ENCODE measurements at regions not wholly inside any gene's neighbourhood (a gene's known extent, or its start where the extent isn't known, plus 50 kb on each side); places are given as distances from the start of the nearest gene placed in this dataset.
"Not testable (repeated sequence)": the region's sequence is repeated elsewhere in the genome, so short reads cannot be mapped to it uniquely, and the experiment has no call there.

DNA sequence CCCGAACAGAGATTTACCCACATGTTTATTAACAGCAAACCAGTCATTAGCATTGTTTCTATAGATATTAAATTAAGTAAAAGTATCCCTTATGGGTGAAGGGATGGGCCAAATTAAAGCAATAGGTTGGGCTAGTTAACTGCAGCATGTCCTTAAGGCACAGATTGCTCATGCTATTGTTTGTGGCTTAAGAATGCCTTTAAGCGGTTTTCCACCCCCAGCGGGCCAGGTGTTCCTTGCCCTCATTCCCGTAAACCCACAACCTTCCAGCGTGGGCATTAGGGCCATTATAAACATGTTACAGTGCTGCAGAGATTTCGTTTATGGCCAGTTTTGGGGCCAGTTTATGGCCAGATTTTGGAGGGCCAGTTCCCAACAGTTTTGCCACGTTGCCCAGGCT is 245.3 kb upstream of the PROK2 start:
- not testable (repeated sequence) for H3K4me3 ChIP-seq (ENCODE audit: extremely low read depth, insufficient read depth, low read length, poor library complexity, severe bottlenecking); H3K9me3 ChIP-seq (ENCODE audit: control insufficient read depth, low read length); H3K4me1 ChIP-seq (ENCODE audit: control insufficient read depth, insufficient read depth, low read length, poor library complexity, severe bottlenecking); H3K36me3 ChIP-seq (ENCODE audit: control insufficient read depth, insufficient read depth, low read length); H3K27ac ChIP-seq (ENCODE audit: low read depth, low read length, severe bottlenecking)
- 78 to 92% methylated on average over 4 to 6 of the region's 7 CpGs for WGBS, 2 experiments (ENCODE audit: insufficient coverage in 2 of 2)

DNA sequence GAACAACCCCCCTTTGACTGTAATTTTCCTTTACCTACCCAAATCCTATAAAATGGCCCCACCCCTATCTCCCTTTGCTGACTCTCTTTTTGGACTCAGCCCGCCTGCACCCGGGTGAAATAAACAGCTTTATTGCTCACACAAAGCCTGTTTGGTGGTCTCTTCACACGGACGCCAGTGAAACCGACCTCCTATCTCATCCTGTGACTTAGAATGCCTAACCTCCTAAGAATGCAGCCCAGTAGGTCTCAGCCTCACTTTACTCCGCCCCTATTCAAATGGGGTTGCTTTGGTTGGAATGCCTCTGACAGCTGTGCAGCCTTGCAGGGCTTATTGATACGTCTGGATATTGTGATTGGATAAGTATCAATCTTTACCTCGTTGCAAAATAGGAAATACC is 243.8 kb upstream of the PROK2 start:
- not testable (repeated sequence) for H3K9me3 ChIP-seq (ENCODE audit: control insufficient read depth, low read length); H3K4me1 ChIP-seq (ENCODE audit: control insufficient read depth, insufficient read depth, low read length, poor library complexity, severe bottlenecking); H3K4me3 ChIP-seq (ENCODE audit: extremely low read depth, insufficient read depth, low read length, poor library complexity, severe bottlenecking); H3K36me3 ChIP-seq (ENCODE audit: control insufficient read depth, insufficient read depth, low read length)
- WGBS, 2 experiments (ENCODE audit: insufficient coverage in 2 of 2): 0% methylated on average over 2 to 5 of the region's 8 CpGs
- H3K27ac ChIP-seq (ENCODE audit: low read depth, low read length, severe bottlenecking): peak overlapping the region; percentile 96

DNA sequence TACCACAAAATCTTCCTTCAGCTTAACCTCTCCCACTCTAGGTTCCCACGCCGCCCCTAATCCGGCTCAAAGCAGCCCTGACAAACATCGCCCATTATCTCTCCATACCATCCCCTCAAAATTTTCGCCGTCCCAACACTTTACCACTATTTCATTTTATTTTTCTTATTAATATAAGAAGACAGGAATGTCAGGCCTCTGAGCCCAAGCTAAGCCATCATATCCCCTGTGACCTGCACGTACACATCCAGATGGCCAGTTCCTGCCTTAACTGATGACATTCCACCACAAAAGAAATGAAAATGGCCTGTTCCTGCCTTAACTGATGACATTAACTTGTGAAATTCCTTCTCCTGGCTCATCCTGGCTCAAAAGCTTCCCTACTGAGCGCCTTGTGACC is 243.4 kb upstream of the PROK2 start:
- not testable (repeated sequence) for H3K9me3 ChIP-seq (ENCODE audit: control insufficient read depth, low read length); H3K4me3 ChIP-seq (ENCODE audit: extremely low read depth, insufficient read depth, low read length, poor library complexity, severe bottlenecking); H3K4me1 ChIP-seq (ENCODE audit: control insufficient read depth, insufficient read depth, low read length, poor library complexity, severe bottlenecking); H3K36me3 ChIP-seq (ENCODE audit: control insufficient read depth, insufficient read depth, low read length)
- peak overlapping the region; percentile 96 for H3K27ac ChIP-seq (ENCODE audit: low read depth, low read length, severe bottlenecking)
- 37% methylated on average over 3 of the region's 8 CpGs; no CpG with 5 or more reads in 1 of the 2 experiments for WGBS, 2 experiments (ENCODE audit: insufficient coverage in 2 of 2)

DNA sequence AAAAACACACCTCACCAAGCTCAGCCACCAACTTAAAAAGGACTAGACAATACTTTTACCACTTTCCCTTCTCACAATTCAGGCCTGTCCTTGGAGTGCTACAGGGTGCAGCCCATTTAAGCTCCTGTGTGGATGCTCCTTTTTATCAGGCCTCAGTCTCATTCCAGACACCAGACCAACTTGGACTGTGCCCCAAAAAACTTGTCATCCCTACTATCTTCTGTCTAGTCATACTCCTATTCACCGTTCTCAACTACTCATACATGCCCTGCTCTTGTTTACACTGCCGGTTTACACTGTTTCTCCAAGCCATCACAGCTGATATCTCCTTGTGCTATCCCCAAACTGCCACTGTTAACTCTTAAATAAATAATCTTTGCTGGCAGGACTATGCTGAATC is 242.8 kb upstream of the PROK2 start:
- no CpG with 5 or more reads among the region's 2 CpGs for WGBS, 2 experiments (ENCODE audit: insufficient coverage in 2 of 2)
- not testable (repeated sequence) for H3K4me3 ChIP-seq (ENCODE audit: extremely low read depth, insufficient read depth, low read length, poor library complexity, severe bottlenecking); H3K4me1 ChIP-seq (ENCODE audit: control insufficient read depth, insufficient read depth, low read length, poor library complexity, severe bottlenecking); H3K9me3 ChIP-seq (ENCODE audit: control insufficient read depth, low read length); H3K36me3 ChIP-seq (ENCODE audit: control insufficient read depth, insufficient read depth, low read length)
- H3K27ac ChIP-seq (ENCODE audit: low read depth, low read length, severe bottlenecking): peak overlapping the region; percentile 96

DNA sequence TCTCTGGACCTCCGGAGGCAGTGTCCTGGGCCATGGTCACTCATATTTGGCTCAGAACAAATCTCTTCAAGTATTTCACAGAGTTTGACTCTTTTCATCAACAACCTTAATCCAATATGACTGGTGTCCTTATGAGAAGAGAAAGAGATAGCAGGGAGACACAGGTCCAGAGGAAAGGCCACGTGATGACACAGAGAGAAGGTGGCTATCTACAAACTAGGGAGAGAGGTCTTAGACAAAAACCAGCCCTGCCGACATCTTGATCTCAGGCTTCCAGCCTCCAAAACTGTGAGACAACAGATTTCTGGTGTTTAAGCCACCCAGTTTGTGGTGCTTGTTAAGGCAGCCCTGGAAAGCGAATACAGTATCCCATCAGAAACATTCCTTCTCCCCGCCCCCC is 237.1 kb upstream of the PROK2 start:
- 95 to 100% methylated on average over 4 to 5 of the region's 5 CpGs for WGBS, 2 experiments (ENCODE audit: insufficient coverage in 2 of 2)
- no peaks in the 10 kb centered on the region for H3K36me3 ChIP-seq (ENCODE audit: control insufficient read depth, insufficient read depth, low read length)
- peaks cover 4% of the 10 kb centered on the region for H3K9me3 ChIP-seq (ENCODE audit: control insufficient read depth, low read length)
- no peak overlapping the region for H3K27ac ChIP-seq (ENCODE audit: low read depth, low read length, severe bottlenecking)
- H3K4me1 ChIP-seq (ENCODE audit: control insufficient read depth, insufficient read depth, low read length, poor library complexity, severe bottlenecking): peaks cover 16% of the 10 kb centered on the region
- H3K4me3 ChIP-seq (ENCODE audit: extremely low read depth, insufficient read depth, low read length, poor library complexity, severe bottlenecking): no peak overlapping the region

DNA sequence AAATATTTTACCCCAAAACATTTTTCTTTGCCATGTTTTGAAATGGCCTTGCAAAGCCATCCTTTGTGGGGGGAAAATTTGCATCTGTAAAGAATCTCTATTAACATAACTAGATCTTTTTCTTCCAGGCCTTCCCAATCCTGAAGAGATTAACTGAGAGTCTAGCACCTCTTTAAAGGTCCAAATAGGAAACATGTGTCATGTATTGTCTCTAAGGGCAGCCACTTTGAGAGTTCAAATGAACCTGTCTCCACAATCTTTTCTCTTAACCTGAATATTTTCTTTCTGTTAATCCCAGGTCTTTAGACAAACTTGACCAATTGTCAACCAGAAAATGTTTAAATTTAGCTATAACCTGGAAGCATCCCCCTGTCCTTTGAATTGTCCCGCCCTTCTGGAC is 236.6 kb upstream of the PROK2 start:
- Histone ChIP-seq H3K36me3 (ENCODE audit: control insufficient read depth, insufficient read depth, low read length) (no peaks in the 10 kb centered on the region), H3K27ac (ENCODE audit: low read depth, low read length, severe bottlenecking) (no peak overlapping the region), H3K4me1 (ENCODE audit: control insufficient read depth, insufficient read depth, low read length, poor library complexity, severe bottlenecking) (peaks cover 16% of the 10 kb centered on the region), H3K9me3 (ENCODE audit: control insufficient read depth, low read length) (peaks cover 4% of the 10 kb centered on the region), H3K4me3 (ENCODE audit: extremely low read depth, insufficient read depth, low read length, poor library complexity, severe bottlenecking) (no peak overlapping the region)
- WGBS, 2 experiments (ENCODE audit: insufficient coverage in 2 of 2): 100% methylated on average over 1 of the region's 1 CpG

DNA sequence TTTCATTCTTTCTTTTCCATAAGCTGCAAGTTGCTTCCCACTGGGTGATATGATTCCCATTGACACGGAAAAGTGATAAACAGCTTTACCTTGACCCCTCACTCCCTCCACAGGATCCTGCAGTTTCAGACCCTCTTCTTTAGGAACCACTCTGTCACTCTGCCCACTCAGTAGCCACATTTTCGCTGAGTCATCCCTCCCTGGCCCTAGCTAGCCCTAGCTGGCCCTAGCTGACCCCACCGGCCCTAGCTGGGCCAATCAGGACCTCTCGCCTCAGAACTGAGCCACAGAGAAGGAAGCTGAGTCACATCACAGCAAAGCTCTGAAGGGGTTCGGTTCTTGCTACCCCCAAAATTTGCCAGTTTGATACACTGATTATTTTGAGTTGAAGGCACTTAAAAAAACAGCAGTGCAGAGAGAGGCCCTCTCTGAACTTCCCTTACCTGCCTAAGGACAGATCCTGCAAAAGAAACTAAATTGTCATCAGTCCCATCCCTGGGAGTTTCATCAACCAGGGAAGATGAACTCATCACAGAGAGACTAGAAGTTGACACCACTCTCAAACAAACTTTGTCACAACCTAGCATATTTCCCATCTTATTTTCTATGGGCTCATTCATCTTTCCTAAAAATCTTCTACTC is 233.5 kb upstream of the PROK2 start:
- no peak overlapping the region for H3K4me3 ChIP-seq (ENCODE audit: extremely low read depth, insufficient read depth, low read length, poor library complexity, severe bottlenecking)
- no peaks in the 10 kb centered on the region for H3K36me3 ChIP-seq (ENCODE audit: control insufficient read depth, insufficient read depth, low read length)
- peak overlapping the region; percentile 87 for H3K27ac ChIP-seq (ENCODE audit: low read depth, low read length, severe bottlenecking)
- H3K4me1 ChIP-seq (ENCODE audit: control insufficient read depth, insufficient read depth, low read length, poor library complexity, severe bottlenecking): peaks cover 16% of the 10 kb centered on the region
- H3K9me3 ChIP-seq (ENCODE audit: control insufficient read depth, low read length): peaks cover 4% of the 10 kb centered on the region
- WGBS, 2 experiments (ENCODE audit: insufficient coverage in 2 of 2): 74 to 78% methylated on average over 4 to 5 of the region's 5 CpGs

DNA sequence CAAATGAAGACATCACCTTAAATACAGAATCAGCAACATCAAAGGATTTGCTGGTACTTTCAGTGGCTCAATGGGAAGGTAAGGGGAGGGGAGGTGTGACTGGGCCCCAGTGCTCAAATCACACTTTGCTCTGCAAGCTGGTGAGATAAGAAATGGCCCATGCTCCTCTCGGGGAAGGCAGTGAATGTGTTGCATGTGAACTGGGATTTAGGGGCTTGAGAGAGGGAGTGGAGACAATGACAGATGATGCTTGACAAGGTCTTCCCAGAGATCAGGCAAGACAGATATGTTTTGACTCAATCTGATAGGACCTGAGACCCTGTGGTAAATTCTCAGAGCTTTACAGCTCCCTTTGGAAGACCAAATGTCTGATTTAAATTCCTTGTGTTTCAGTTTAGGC is 233.0 kb upstream of the PROK2 start:
- 14 to 57% methylated on average over 1 of the region's 1 CpG for WGBS, 2 experiments (ENCODE audit: insufficient coverage in 2 of 2)
- peak overlapping the region; percentile 87 for H3K27ac ChIP-seq (ENCODE audit: low read depth, low read length, severe bottlenecking)
- peaks cover 4% of the 10 kb centered on the region for H3K9me3 ChIP-seq (ENCODE audit: control insufficient read depth, low read length)
- H3K4me1 ChIP-seq (ENCODE audit: control insufficient read depth, insufficient read depth, low read length, poor library complexity, severe bottlenecking): peaks cover 16% of the 10 kb centered on the region
- no peaks in the 10 kb centered on the region for H3K36me3 ChIP-seq (ENCODE audit: control insufficient read depth, insufficient read depth, low read length)
- no peak overlapping the region for H3K4me3 ChIP-seq (ENCODE audit: extremely low read depth, insufficient read depth, low read length, poor library complexity, severe bottlenecking)

DNA sequence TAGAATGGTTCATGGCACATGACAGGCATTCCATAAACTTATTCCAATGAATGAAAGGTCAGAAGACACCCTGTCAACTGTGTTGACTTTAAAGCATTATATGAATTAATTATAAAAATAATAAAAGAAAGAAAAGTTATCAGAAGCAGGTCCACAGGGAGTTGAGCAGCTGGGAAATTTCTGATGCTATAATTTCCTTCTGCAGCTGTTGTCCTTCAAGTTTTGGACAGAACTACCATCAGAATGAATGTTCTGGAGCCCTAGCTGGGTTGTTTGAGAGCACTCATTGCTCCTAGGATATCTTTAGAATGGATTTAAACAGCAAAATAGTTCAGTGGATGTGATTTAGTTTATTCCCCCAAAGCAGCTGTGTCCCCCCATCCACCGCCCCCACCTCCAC is 232.4 kb upstream of the PROK2 start:
- Histone ChIP-seq H3K4me3 (ENCODE audit: extremely low read depth, insufficient read depth, low read length, poor library complexity, severe bottlenecking) (no peak overlapping the region), H3K36me3 (ENCODE audit: control insufficient read depth, insufficient read depth, low read length) (no peaks in the 10 kb centered on the region), H3K9me3 (ENCODE audit: control insufficient read depth, low read length) (peaks cover under 1% of the 10 kb centered on the region), H3K4me1 (ENCODE audit: control insufficient read depth, insufficient read depth, low read length, poor library complexity, severe bottlenecking) (peaks cover 16% of the 10 kb centered on the region), H3K27ac (ENCODE audit: low read depth, low read length, severe bottlenecking) (no peak overlapping the region)
- no CpG with 5 or more reads among the region's 1 CpG for WGBS, 2 experiments (ENCODE audit: insufficient coverage in 2 of 2)

DNA sequence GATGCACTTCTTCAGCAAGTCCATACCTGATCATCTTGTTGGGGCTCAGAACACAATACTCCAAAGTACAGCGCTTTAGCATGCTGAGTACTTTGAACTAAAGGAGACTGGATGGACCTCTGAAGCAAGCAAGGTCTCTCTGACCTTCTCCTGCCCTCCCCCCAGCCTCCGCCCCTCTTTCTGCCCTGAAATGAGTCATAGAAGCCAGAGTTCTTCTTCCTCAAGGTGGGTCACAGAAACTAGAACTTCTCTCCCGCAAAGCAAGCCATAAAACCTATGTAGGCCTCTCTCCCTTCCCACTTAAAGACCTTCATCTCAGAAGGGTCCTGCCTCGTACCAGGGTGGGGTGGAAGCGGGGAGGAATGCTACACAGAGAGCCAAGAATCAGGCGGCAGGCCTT is 230.5 kb upstream of the PROK2 start:
- no peak overlapping the region for H3K27ac ChIP-seq (ENCODE audit: low read depth, low read length, severe bottlenecking)
- H3K4me1 ChIP-seq (ENCODE audit: control insufficient read depth, insufficient read depth, low read length, poor library complexity, severe bottlenecking): peaks cover 16% of the 10 kb centered on the region
- no peaks in the 10 kb centered on the region for H3K36me3 ChIP-seq (ENCODE audit: control insufficient read depth, insufficient read depth, low read length)
- WGBS, 2 experiments (ENCODE audit: insufficient coverage in 2 of 2): 96 to 100% methylated on average over 1 to 5 of the region's 6 CpGs
- no peak overlapping the region for H3K4me3 ChIP-seq (ENCODE audit: extremely low read depth, insufficient read depth, low read length, poor library complexity, severe bottlenecking)
- H3K9me3 ChIP-seq (ENCODE audit: control insufficient read depth, low read length): no peaks in the 10 kb centered on the region

DNA sequence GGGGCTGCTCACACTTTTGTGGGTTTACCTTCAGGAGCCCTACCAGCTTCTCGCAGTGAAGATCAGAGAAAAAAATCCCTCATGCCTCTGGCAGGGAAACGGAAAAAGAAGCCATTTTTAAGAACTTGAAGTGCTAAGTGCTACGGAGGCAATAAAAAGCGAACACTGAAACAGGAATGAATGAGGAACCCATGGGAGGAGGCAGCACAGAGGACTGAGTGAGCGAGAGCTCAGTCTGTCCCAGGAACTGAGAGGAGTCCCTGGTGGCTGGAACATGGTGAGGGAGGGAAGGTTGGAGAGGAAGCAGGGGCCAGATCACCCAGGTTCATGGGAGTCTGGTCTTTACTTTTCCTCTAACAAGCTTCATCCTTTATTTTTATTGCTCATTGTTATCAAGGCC is 228.1 kb upstream of the PROK2 start:
- peaks cover 2% of the 10 kb centered on the region for H3K9me3 ChIP-seq (ENCODE audit: control insufficient read depth, low read length)
- H3K36me3 ChIP-seq (ENCODE audit: control insufficient read depth, insufficient read depth, low read length): no peaks in the 10 kb centered on the region
- no peak overlapping the region for H3K4me3 ChIP-seq (ENCODE audit: extremely low read depth, insufficient read depth, low read length, poor library complexity, severe bottlenecking)
- WGBS, 2 experiments (ENCODE audit: insufficient coverage in 2 of 2): 79 to 87% methylated on average over 4 to 5 of the region's 5 CpGs
- no peak overlapping the region for H3K27ac ChIP-seq (ENCODE audit: low read depth, low read length, severe bottlenecking)
- peaks cover 3% of the 10 kb centered on the region for H3K4me1 ChIP-seq (ENCODE audit: control insufficient read depth, insufficient read depth, low read length, poor library complexity, severe bottlenecking)
